Uterus (tissue), 3 donors: ENCODE measurements at regions not wholly inside any gene's neighbourhood (a gene's known extent, or its start where the extent isn't known, plus 50 kb on each side); places are given as distances from the start of the nearest gene placed in this dataset.

Experiments used
- DNase-seq, 2 donors: peaks; one replicate each; pipeline ENCODE4 v3.0.0-alpha.2; 2019 to 2020
- H3K27ac ChIP-seq, 2 donors: fragments of 200-600 bp; sonication (generic); 1 replicate in 1 of 2; 2 replicates in 1 of 2; pipeline ENCODE4 v1.5.1; 2016 to 2018
- H3K27me3 ChIP-seq, 2 donors: fragments of 200-600 bp; sonication (generic); one replicate each; pipeline ENCODE4 v1.5.1; 2018 to 2019; ENCODE audit warnings: control low read depth in 1 of 2
- H3K36me3 ChIP-seq, 2 donors: fragments of 200-600 bp; sonication (generic); one replicate each; pipeline ENCODE4 v1.5.1; 2019; ENCODE audit warnings: control low read depth in 1 of 2
- H3K4me1 ChIP-seq, 2 donors: fragments of 200-600 bp; sonication (generic); one replicate each; pipeline ENCODE4 v1.5.1; 2018 to 2019; ENCODE audit warnings: control low read depth in 1 of 2
- H3K4me3 ChIP-seq, 2 donors: fragments of 200-600 bp; sonication (generic); 1 replicate in 1 of 2; 2 replicates in 1 of 2; pipeline ENCODE4 v1.5.1; 2018 to 2019; ENCODE audit warnings: mild to moderate bottlenecking in 1 of 2
- H3K9me3 ChIP-seq, 2 donors: fragments of 200-600 bp; sonication (generic); one replicate each; pipeline ENCODE4 v1.5.1; 2019; ENCODE audit warnings: control low read depth in 1 of 2
- POLR2A ChIP-seq, 2 donors: fragments of 450-650 bp; IDR thresholded peaks; one replicate each; pipeline ENCODE4 v1.6.1; 2016; ENCODE audit warnings: antibody characterized with exemption in 2 of 2, mild to moderate bottlenecking in 1 of 2, moderate library complexity in 1 of 2
- intact Hi-C: fragments of 100-400 bp; cut with DNase I; formaldehyde crosslinking; loops from one replicate; pipeline ENCODE4 v1.15.1; 2023; ENCODE audit warnings: low total_unique reads
- TF ChIP-seq, protein P1 (sequence below), 4 experiments: fragments of 200-600 bp in 2 of 4; fragments of 450-650 bp in 2 of 4; sonication (generic) in 2 of 4; IDR thresholded peaks; one replicate each; pipeline ENCODE4 v1.5.1; 2016 to 2019; ENCODE audit warnings: antibody characterized with exemption in 4 of 4, mild to moderate bottlenecking in 2 of 4, moderate library complexity in 1 of 4
- donor health status: DM: yes; HTN: yes; CAD: no.

GRCh38 chr5:32507738-32508434 lies 63.3 kb upstream of the ZFR start:
- no peaks in the 10 kb centered on the region for H3K9me3 ChIP-seq
- no peaks in the 10 kb centered on the region for H3K36me3 ChIP-seq
- intact Hi-C loops = no loop called here
- peak; percentile 61 to 64 for DNase-seq
- TF ChIP-seq POLR2A (IDR thresholded peaks at IDR 0.05) = no peak
- TF ChIP-seq, protein P1, sequence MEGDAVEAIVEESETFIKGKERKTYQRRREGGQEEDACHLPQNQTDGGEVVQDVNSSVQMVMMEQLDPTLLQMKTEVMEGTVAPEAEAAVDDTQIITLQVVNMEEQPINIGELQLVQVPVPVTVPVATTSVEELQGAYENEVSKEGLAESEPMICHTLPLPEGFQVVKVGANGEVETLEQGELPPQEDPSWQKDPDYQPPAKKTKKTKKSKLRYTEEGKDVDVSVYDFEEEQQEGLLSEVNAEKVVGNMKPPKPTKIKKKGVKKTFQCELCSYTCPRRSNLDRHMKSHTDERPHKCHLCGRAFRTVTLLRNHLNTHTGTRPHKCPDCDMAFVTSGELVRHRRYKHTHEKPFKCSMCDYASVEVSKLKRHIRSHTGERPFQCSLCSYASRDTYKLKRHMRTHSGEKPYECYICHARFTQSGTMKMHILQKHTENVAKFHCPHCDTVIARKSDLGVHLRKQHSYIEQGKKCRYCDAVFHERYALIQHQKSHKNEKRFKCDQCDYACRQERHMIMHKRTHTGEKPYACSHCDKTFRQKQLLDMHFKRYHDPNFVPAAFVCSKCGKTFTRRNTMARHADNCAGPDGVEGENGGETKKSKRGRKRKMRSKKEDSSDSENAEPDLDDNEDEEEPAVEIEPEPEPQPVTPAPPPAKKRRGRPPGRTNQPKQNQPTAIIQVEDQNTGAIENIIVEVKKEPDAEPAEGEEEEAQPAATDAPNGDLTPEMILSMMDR (IDR thresholded peaks at IDR 0.05) = no peak
- no peaks in the 10 kb centered on the region for H3K27me3 ChIP-seq
- peak overlapping the region; percentile 64 to 69 for H3K27ac ChIP-seq
- no peak overlapping the region for H3K4me3 ChIP-seq
- H3K4me1 ChIP-seq = peaks cover 11 to 25% of the 10 kb centered on the region in 2 donors

DNA sequence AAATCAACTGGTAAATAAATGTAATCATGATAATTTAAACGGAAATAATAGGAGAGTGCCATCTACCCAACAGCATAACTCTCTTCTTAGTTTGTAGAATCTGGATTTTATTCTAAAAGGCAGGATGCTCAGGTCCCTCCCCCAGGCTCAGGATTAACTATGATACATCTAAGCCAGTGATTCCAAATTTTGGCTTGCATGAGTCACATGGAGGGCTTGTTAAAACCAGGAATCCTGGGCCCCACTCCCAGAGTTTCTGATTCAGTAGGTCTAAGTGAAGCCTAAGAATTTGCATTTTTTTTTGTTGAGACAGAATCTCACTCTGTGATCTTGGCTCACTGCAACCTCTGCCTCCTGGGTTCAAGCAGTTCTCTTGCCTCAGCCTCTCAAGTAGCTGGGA lies 62.3 kb upstream of the ZFR start:
- intact Hi-C loops = no loop called here
- peaks cover 11 to 25% of the 10 kb centered on the region in 2 donors for H3K4me1 ChIP-seq
- H3K27me3 ChIP-seq = no peaks in the 10 kb centered on the region
- no peak overlapping the region for H3K4me3 ChIP-seq
- peak; percentile 34 to 37 for DNase-seq
- H3K9me3 ChIP-seq = no peaks in the 10 kb centered on the region
- no peaks in the 10 kb centered on the region for H3K36me3 ChIP-seq
- no peak for TF ChIP-seq POLR2A (IDR thresholded peaks at IDR 0.05)
- TF ChIP-seq, protein P1 (IDR thresholded peaks at IDR 0.05) = no peak
- peak overlapping the region; percentile 64 to 84 for H3K27ac ChIP-seq

DNA sequence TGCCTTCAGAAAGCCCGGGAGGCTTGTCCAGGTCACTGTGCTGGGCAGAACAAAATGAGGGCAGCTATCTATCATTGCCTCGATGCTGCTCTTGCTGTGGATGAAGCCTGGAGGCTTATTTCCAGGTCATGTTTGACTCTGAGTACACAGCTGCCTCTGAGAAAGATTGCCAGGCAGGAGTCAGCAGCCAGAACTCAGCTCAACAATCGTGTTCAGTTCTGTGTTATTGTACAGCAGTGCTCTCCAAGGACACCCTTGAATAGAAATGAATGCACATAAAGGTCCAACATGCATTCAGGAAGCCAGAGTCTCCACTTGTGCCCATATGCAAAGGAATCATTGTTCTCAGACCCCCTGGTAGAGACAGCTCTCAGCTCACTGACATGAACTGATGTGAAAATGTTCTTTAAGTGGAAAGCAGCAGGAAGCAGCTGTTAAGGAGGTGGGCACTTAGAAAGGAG lies 61.7 kb upstream of the ZFR start:
- H3K36me3 ChIP-seq = no peaks in the 10 kb centered on the region
- no peak for DNase-seq
- no peak overlapping the region for H3K4me3 ChIP-seq
- peak overlapping the region; percentile 64 to 84 for H3K27ac ChIP-seq
- intact Hi-C loops = no loop called here
- peaks cover 11 to 25% of the 10 kb centered on the region in 2 donors for H3K4me1 ChIP-seq
- H3K9me3 ChIP-seq = no peaks in the 10 kb centered on the region
- H3K27me3 ChIP-seq = no peaks in the 10 kb centered on the region
- no peak for TF ChIP-seq POLR2A (IDR thresholded peaks at IDR 0.05)
- TF ChIP-seq, protein P1 (IDR thresholded peaks at IDR 0.05) = no peak

DNA sequence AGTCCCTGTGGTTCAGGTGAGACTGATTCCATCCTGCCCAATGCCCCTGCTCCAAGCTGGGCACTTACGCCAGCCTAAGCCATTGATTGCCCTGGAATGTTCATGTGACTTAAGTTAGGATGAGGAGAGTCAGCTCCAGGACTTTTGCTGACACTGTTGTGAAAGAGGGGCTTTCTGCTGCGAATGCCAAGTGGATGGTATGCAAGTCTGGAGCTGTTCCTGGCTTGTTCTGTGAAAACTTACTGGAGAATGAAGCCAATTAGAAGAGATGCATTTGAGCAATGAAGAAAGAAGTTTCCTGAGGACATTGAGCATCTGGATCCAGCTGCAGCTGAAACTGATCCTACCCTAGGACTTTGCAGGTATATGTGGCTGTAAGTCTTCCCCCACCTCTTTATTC lies 61.2 kb upstream of the ZFR start:
- peak overlapping the region; percentile 64 to 84 for H3K27ac ChIP-seq
- intact Hi-C loops = no loop called here
- no peaks in the 10 kb centered on the region for H3K9me3 ChIP-seq
- TF ChIP-seq POLR2A (IDR thresholded peaks at IDR 0.05) = no peak
- TF ChIP-seq, protein P1 (IDR thresholded peaks at IDR 0.05) = no peak
- peaks cover 11 to 25% of the 10 kb centered on the region in 2 donors for H3K4me1 ChIP-seq
- peak; percentile 33 to 34 for DNase-seq
- H3K27me3 ChIP-seq = no peaks in the 10 kb centered on the region
- H3K36me3 ChIP-seq = no peaks in the 10 kb centered on the region
- H3K4me3 ChIP-seq = no peak overlapping the region

DNA sequence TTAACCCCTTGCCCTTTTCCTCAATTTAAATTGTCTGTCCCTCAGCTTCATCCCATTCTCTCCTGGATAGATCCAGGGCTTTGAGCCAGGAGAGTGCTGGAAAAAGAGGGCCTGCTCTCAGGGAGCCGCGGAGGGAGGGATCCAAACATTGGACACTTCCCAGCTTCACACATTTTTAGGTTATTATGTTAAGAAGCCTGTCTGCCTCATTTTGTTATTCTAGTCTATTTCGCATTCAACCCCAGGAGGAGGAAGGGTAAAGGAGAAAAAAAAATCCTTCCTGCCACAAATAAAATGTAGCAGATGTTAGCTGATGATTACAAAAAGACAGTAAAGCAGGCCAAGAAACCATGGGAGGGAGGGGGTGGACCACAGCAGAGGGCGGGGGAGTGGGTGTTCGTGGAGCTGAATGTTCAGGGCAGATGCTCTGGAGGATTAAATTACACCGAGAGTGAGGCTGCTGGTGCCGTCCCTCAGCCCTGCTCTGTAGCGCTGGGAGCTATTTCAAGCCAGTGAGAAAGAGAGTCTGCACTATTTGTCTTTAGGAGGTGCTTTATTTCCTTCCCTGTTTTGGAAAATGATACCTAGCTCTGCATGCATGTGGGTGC lies 60.6 kb upstream of the ZFR start:
- no peaks in the 10 kb centered on the region for H3K36me3 ChIP-seq
- intact Hi-C loops = no loop called here
- peak; percentile 81 to 93 for DNase-seq
- peak overlapping the region; percentile 65 to 84 for H3K27ac ChIP-seq
- H3K9me3 ChIP-seq = no peaks in the 10 kb centered on the region
- no peaks in the 10 kb centered on the region for H3K27me3 ChIP-seq
- no peak overlapping the region for H3K4me3 ChIP-seq
- H3K4me1 ChIP-seq = peaks cover 11 to 25% of the 10 kb centered on the region in 2 donors
- no peak for TF ChIP-seq POLR2A (IDR thresholded peaks at IDR 0.05)
- TF ChIP-seq, protein P1 (IDR thresholded peaks at IDR 0.05) = no peak
